HEK293 (cell line): ENCODE measurements at regions not wholly inside any gene's neighbourhood (a gene's known extent, or its start where the extent isn't known, plus 50 kb on each side); places are given as distances from the start of the nearest gene placed in this dataset.
A peak's percentile ranks its signal among the peaks of the same experiment; 100 is the strongest.

Experiments used
- CTCF ChIA-PET: fragments of 350-600 bp; formaldehyde crosslinking; extraction: SDS; loops from one replicate; lab custom pipeline; 2021; ENCODE audit warnings: antibody characterized with exemption; lab: Yijun Ruan, JAX
- POLR2A ChIA-PET: fragments of 300-600 bp; formaldehyde crosslinking; extraction: SDS; loops from one replicate; lab custom pipeline; 2020; ENCODE audit warnings: antibody characterized with exemption, inconsistent platforms; lab: Yijun Ruan, JAX
- H3K27ac ChIP-seq: fragments of 200-500 bp; sonication (Bioruptor generic); 2 replicates; pipeline ENCODE4 v1.5.1; 2014; ENCODE audit warnings: low read depth, low read length, control low read depth, inconsistent platforms; ENCODE audit errors: extremely low read depth
- H3K36me3 ChIP-seq, 2 experiments: fragments of 200-500 bp in 1 of 2; sonication (Bioruptor generic) in 1 of 2; 1 replicate in 1 of 2; 2 replicates in 1 of 2; pipeline ENCODE4 v1.5.1; 2014 to 2017; ENCODE audit warnings: inconsistent platforms in 2 of 2, low read length in 2 of 2; ENCODE audit not compliant: control insufficient read depth in 2 of 2, insufficient read depth in 1 of 2
- H3K4me1 ChIP-seq: fragments of 200-500 bp; sonication (Bioruptor generic); 2 replicates; pipeline ENCODE4 v1.5.1; 2014; ENCODE audit warnings: mild to moderate bottlenecking, low read length, inconsistent platforms; ENCODE audit not compliant: control insufficient read depth, insufficient read depth
- H3K4me3 ChIP-seq: 2 replicates; pipeline ENCODE4 v1.5.1; 2011; ENCODE audit warnings: low read depth, mild to moderate bottlenecking, control low read depth, low read length, moderate library complexity
- H3K9me3 ChIP-seq: fragments of 200-500 bp; sonication (Bioruptor generic); 2 replicates; pipeline ENCODE4 v1.5.1; 2014; ENCODE audit warnings: low read depth, low read length, inconsistent platforms; ENCODE audit not compliant: control insufficient read depth, insufficient read depth
- FEZF1 ChIP-seq: fragments of 450-650 bp; formaldehyde crosslinking; IDR thresholded peaks from 2 replicates; pipeline ENCODE4 v1.5.1; 2016; ENCODE audit warnings: missing biosample characterization, missing genetic modification characterization
- GLI4 ChIP-seq: fragments of 450-650 bp; formaldehyde crosslinking; IDR thresholded peaks from 2 replicates; pipeline ENCODE4 v1.5.1; 2016; ENCODE audit warnings: missing biosample characterization, missing genetic modification characterization
- HIC1 ChIP-seq: fragments of 450-650 bp; formaldehyde crosslinking; IDR thresholded peaks from 2 replicates; pipeline ENCODE4 v1.5.1; 2016; ENCODE audit warnings: missing biosample characterization, missing genetic modification characterization
- IKZF3 ChIP-seq: fragments of 450-650 bp; IDR thresholded peaks from 2 replicates; pipeline ENCODE4 v1.5.0; 2018; ENCODE audit warnings: missing biosample characterization, mild to moderate bottlenecking, missing genetic modification characterization, moderate library complexity
- PRDM1 ChIP-seq: fragments of 450-650 bp; formaldehyde crosslinking; IDR thresholded peaks from 2 replicates; pipeline ENCODE4; 2016; ENCODE audit warnings: missing biosample characterization, missing genetic modification characterization
- PRDM4 ChIP-seq: fragments of 450-650 bp; formaldehyde crosslinking; IDR thresholded peaks from 2 replicates; pipeline ENCODE4 v1.5.1; 2017; ENCODE audit warnings: missing biosample characterization, missing genetic modification characterization
- PRDM6 ChIP-seq: fragments of 450-650 bp; formaldehyde crosslinking; IDR thresholded peaks from 2 replicates; pipeline ENCODE4 v1.5.1; 2017; ENCODE audit warnings: missing biosample characterization, missing genetic modification characterization
- SCRT1 ChIP-seq: fragments of 450-650 bp; formaldehyde crosslinking; IDR thresholded peaks from 2 replicates; pipeline ENCODE4 v1.5.1; 2016; ENCODE audit warnings: missing biosample characterization, missing genetic modification characterization, borderline replicate concordance
- TCF7L2 ChIP-seq: IDR thresholded peaks from 2 replicates; pipeline ENCODE4 v1.6.1; 2011; ENCODE audit warnings: low read depth, mild to moderate bottlenecking, inconsistent platforms, low read length, moderate library complexity, borderline replicate concordance
- ZNF112 ChIP-seq: fragments of 450-650 bp; formaldehyde crosslinking; IDR thresholded peaks from 2 replicates; pipeline ENCODE4 v1.5.0; 2017; ENCODE audit warnings: missing biosample characterization, missing genetic modification characterization
- ZNF133 ChIP-seq: fragments of 450-650 bp; formaldehyde crosslinking; IDR thresholded peaks from 2 replicates; pipeline ENCODE4 v1.5.1; 2016; ENCODE audit warnings: missing biosample characterization, missing genetic modification characterization
- ZNF302 ChIP-seq: fragments of 450-650 bp; formaldehyde crosslinking; IDR thresholded peaks from 2 replicates; pipeline ENCODE4 v1.5.1; 2016; ENCODE audit warnings: missing biosample characterization, missing genetic modification characterization, low read depth
- ZNF324 ChIP-seq: fragments of 450-650 bp; formaldehyde crosslinking; IDR thresholded peaks from 2 replicates; pipeline ENCODE4 v1.5.1; 2016; ENCODE audit warnings: missing biosample characterization, missing genetic modification characterization
- ZNF404 ChIP-seq: fragments of 450-650 bp; formaldehyde crosslinking; IDR thresholded peaks from 2 replicates; pipeline ENCODE4 v1.5.1; 2017; ENCODE audit warnings: missing biosample characterization, missing genetic modification characterization
- ZNF580 ChIP-seq: fragments of 450-650 bp; formaldehyde crosslinking; IDR thresholded peaks from 2 replicates; pipeline ENCODE4 v1.5.1; 2016; ENCODE audit warnings: missing biosample characterization, missing genetic modification characterization
- ZNF843 ChIP-seq: fragments of 450-650 bp; formaldehyde crosslinking; IDR thresholded peaks from 2 replicates; pipeline ENCODE4 v1.5.1; 2016; ENCODE audit warnings: missing biosample characterization, missing genetic modification characterization

- H3K4me3 ChIP-seq, result no peak overlapping the region
- H3K4me1 ChIP-seq, result 0 out of 2 replicates have a peak, but pooled peaks cover 2% of the 10 kb centered on the region
- peak; percentile 79 for TF ChIP-seq FEZF1 (tag by site-specific recombination)
- TF ChIP-seq PRDM1, result no peak
- TF ChIP-seq ZNF133 (tag by site-specific recombination), result no peak
- peak; percentile 63 for TF ChIP-seq PRDM4 (tag by site-specific recombination)
- TF ChIP-seq HIC1, result 0 out of 2 replicates have a peak, but pooled peaks have one; percentile 11
- TF ChIP-seq ZNF843 (tag by site-specific recombination), result peak; percentile 85
- no peak for TF ChIP-seq ZNF324 (tag by site-specific recombination)
- TF ChIP-seq IKZF3 (tag by site-specific recombination), result peak; percentile 80
- 0 out of 2 replicates have a peak, but pooled peaks have one; percentile 24 for TF ChIP-seq ZNF580 (tag by site-specific recombination)
- peak; percentile 77 for TF ChIP-seq PRDM6 (tag by site-specific recombination)
- peak; percentile 11; the same call in 1 of the 2 replicates for TF ChIP-seq SCRT1 (tag by site-specific recombination)
- CTCF ChIA-PET, result no interaction called here
- H3K9me3 ChIP-seq, result no peaks in the 10 kb centered on the region
- POLR2A ChIA-PET, result no interaction called here
- H3K27ac ChIP-seq, result no peak overlapping the region
- no peaks in the 10 kb centered on the region for H3K36me3 ChIP-seq
These were observed 283.9 kb upstream of the NPVF start for GRCh38 chr7:25512061-25512687.

- Histone ChIP-seq H3K36me3 (no peaks in the 10 kb centered on the region), H3K4me3 (no peak overlapping the region), H3K9me3 (no peaks in the 10 kb centered on the region), H3K4me1 (0 out of 2 replicates have a peak, but pooled peaks cover 2% of the 10 kb centered on the region), H3K27ac (no peak overlapping the region)
- TF ChIP-seq PRDM6 (tag by site-specific recombination) (peak; percentile 72; the same call in 1 of the 2 replicates), GLI4 (tag by site-specific recombination) (no peak), ZNF302 (tag by site-specific recombination) (no peak), FEZF1 (tag by site-specific recombination) (no peak), TCF7L2 (0 out of 2 replicates have a peak, but pooled peaks have one; percentile 26), ZNF112 (tag by site-specific recombination) (no peak), PRDM1 (peak; percentile 66), ZNF404 (tag by site-specific recombination) (no peak)
- ChIA-PET CTCF (interaction anchor here (0.7 kb wide), 1 partner anchor 20 kb away, joined by 5 read pairs; no protein-coding TSS in a partner anchor), POLR2A (no interaction called here)
These were observed 287.5 kb upstream of the NPVF start for GRCh38 chr7:25515633-25516275.
